ENCODE measurements at regions not wholly inside any gene's neighbourhood (a gene's known extent, or its start where the extent isn't known, plus 50 kb on each side); places are given as distances from the start of the nearest gene placed in this dataset.

- TF ChIP-seq POLR2AphosphoS5 (IDR thresholded peaks at IDR 0.05), result no peak
- TF ChIP-seq, protein P1, sequence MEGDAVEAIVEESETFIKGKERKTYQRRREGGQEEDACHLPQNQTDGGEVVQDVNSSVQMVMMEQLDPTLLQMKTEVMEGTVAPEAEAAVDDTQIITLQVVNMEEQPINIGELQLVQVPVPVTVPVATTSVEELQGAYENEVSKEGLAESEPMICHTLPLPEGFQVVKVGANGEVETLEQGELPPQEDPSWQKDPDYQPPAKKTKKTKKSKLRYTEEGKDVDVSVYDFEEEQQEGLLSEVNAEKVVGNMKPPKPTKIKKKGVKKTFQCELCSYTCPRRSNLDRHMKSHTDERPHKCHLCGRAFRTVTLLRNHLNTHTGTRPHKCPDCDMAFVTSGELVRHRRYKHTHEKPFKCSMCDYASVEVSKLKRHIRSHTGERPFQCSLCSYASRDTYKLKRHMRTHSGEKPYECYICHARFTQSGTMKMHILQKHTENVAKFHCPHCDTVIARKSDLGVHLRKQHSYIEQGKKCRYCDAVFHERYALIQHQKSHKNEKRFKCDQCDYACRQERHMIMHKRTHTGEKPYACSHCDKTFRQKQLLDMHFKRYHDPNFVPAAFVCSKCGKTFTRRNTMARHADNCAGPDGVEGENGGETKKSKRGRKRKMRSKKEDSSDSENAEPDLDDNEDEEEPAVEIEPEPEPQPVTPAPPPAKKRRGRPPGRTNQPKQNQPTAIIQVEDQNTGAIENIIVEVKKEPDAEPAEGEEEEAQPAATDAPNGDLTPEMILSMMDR (IDR thresholded peaks at IDR 0.05), result no peak
These were observed 584.3 kb upstream of the PIK3C3 start for GRCh38 chr18:41370740-41371139.
